SK-N-SH (cell line): ENCODE measurements at regions not wholly inside any gene's neighbourhood (a gene's known extent, or its start where the extent isn't known, plus 50 kb on each side); places are given as distances from the start of the nearest gene placed in this dataset.

Source experiments
- CTCF ChIA-PET: fragments of 300-600, 350-600 bp; formaldehyde crosslinking; extraction: SDS; loops from one replicate; lab custom pipeline; 2021; lab: Yijun Ruan, JAX
- POLR2A ChIA-PET: fragments of 350-600 bp; sonication (Branson Sonifier 250); formaldehyde crosslinking; extraction: SDS; loops from one replicate; lab custom pipeline; 2020; ENCODE audit warnings: antibody characterized with exemption, inconsistent platforms; lab: Yijun Ruan, JAX
- DNase-seq: peaks from one replicate; pipeline ENCODE4 v3.0.0; 2012
- H2AFZ ChIP-seq: fragments of 200-600 bp; sonication (generic); 2 replicates; pipeline ENCODE4 v1.8.1; 2016; ENCODE audit warnings: antibody characterized with exemption, mild to moderate bottlenecking, low read depth
- H3F3A ChIP-seq: fragments of 200-600 bp; sonication (generic); replicated peaks from 2 replicates; pipeline ENCODE3; 2016; ENCODE audit warnings: antibody characterized with exemption, mild to moderate bottlenecking; ENCODE audit not compliant: insufficient read depth
- H3K27ac ChIP-seq, 2 experiments: fragments of 200-500 bp in 1 of 2; fragments of 200-600 bp in 1 of 2; sonication (Bioruptor generic) in 1 of 2; sonication (generic), shearing (Covaris generic) in 1 of 2; 2 replicates each; pipeline versions ENCODE4 v1.5.1 to v1.6.1; 2014 to 2016; ENCODE audit warnings: low read depth in 2 of 2, inconsistent platforms in 1 of 2, low read length in 1 of 2, mild to moderate bottlenecking in 1 of 2, mixed read lengths in 1 of 2
- H3K27me3 ChIP-seq: fragments of 200-600 bp; sonication (generic), shearing (Covaris generic); 2 replicates; pipeline ENCODE4 v1.6.1; 2016; ENCODE audit warnings: mixed run types; ENCODE audit not compliant: insufficient read depth
- H3K36me3 ChIP-seq, 2 experiments: fragments of 200-500 bp in 1 of 2; fragments of 200-600 bp in 1 of 2; sonication (Bioruptor generic) in 1 of 2; sonication (generic) in 1 of 2; replicated peaks in 1 of 2; 2 replicates each; pipeline versions ENCODE3 to v1.5.1; 2014 to 2016; ENCODE audit warnings: low read length in 1 of 2, mild to moderate bottlenecking in 1 of 2; ENCODE audit not compliant: insufficient read depth in 2 of 2, control insufficient read depth in 1 of 2
- H3K4me1 ChIP-seq, 2 experiments: fragments of 200-500 bp in 1 of 2; fragments of 200-600 bp in 1 of 2; sonication (Bioruptor generic) in 1 of 2; sonication (generic), shearing (Covaris generic) in 1 of 2; 2 replicates each; pipeline versions ENCODE4 v1.5.1 to v1.6.1; 2014 to 2016; ENCODE audit warnings: low read depth in 1 of 2, low read length in 1 of 2, mixed run types in 1 of 2; ENCODE audit not compliant: insufficient read depth in 2 of 2, control insufficient read depth in 1 of 2
- H3K4me2 ChIP-seq: fragments of 200-600 bp; sonication (generic), shearing (Covaris generic); 2 replicates; pipeline ENCODE4 v1.6.1; 2017; ENCODE audit warnings: mixed run types
- H3K4me3 ChIP-seq, 2 experiments: fragments of 200-500 bp in 1 of 2; fragments of 200-600 bp in 1 of 2; sonication (Bioruptor generic) in 1 of 2; sonication (generic), shearing (Covaris generic) in 1 of 2; 2 replicates each; pipeline versions ENCODE4 v1.5.1 to v1.8.1; 2014 to 2016; ENCODE audit warnings: low read depth in 2 of 2, inconsistent platforms in 1 of 2, low read length in 1 of 2, mild to moderate bottlenecking in 1 of 2, mixed read lengths in 1 of 2, moderate library complexity in 1 of 2
- H3K79me2 ChIP-seq: fragments of 200-600 bp; sonication (generic); 2 replicates; pipeline ENCODE4 v1.8.1; 2017; ENCODE audit warnings: mild to moderate bottlenecking; ENCODE audit not compliant: insufficient read depth
- H3K9ac ChIP-seq: fragments of 200-600 bp; sonication (generic); 2 replicates; pipeline ENCODE4 v1.6.1; 2017; ENCODE audit warnings: mixed run types
- H3K9me2 ChIP-seq: fragments of 200-600 bp; sonication (generic); 2 replicates; pipeline ENCODE4 v1.6.1; 2017; ENCODE audit warnings: mixed run types
- H3K9me3 ChIP-seq: fragments of 200-600 bp; sonication (generic); 2 replicates; pipeline ENCODE4 v1.6.1; 2017; ENCODE audit warnings: mixed run types, mild to moderate bottlenecking, moderate library complexity
- H4K20me1 ChIP-seq: fragments of 200-600 bp; sonication (generic); 2 replicates; pipeline ENCODE4 v1.6.1; 2017; ENCODE audit warnings: mild to moderate bottlenecking, mixed run types; ENCODE audit not compliant: insufficient read depth
- CTCF ChIP-seq: fragments of 200-600 bp; sonication (generic); IDR thresholded peaks from 2 replicates; pipeline ENCODE4 v1.6.1; 2017; ENCODE audit warnings: antibody characterized with exemption, mild to moderate bottlenecking, moderate library complexity
- FOXM1 ChIP-seq: IDR thresholded peaks from 2 replicates; pipeline ENCODE4 v1.4.0; 2012; ENCODE audit warnings: low read depth, mild to moderate bottlenecking
- GATA2 ChIP-seq: sonication (generic); formaldehyde crosslinking; IDR thresholded peaks from 2 replicates; pipeline ENCODE4 v1.5.0; 2020; ENCODE audit warnings: mild to moderate bottlenecking, missing genetic modification reagents
- JUND ChIP-seq: IDR thresholded peaks from 2 replicates; pipeline ENCODE4 v1.4.0; 2012
- NRF1 ChIP-seq: IDR thresholded peaks from 2 replicates; pipeline ENCODE4 v1.6.1; 2012; ENCODE audit warnings: low read depth, mild to moderate bottlenecking, low read length
- POLR2AphosphoS5 ChIP-seq: IDR thresholded peaks from 2 replicates; pipeline ENCODE4 v1.6.1; 2012; ENCODE audit warnings: low read depth, low read length
- RAD21 ChIP-seq: IDR thresholded peaks from 2 replicates; pipeline ENCODE4 v1.6.1; 2012; ENCODE audit warnings: mild to moderate bottlenecking, low read length
- RCOR1 ChIP-seq: fragments of 150-350 bp; IDR thresholded peaks from 2 replicates; pipeline ENCODE4 v1.6.1; 2017; ENCODE audit warnings: antibody characterized with exemption, low read length
- REST ChIP-seq: IDR thresholded peaks from 2 replicates; pipeline ENCODE4 v1.6.1; 2012; ENCODE audit warnings: mild to moderate bottlenecking, low read depth, low read length, moderate library complexity
- RFX5 ChIP-seq: IDR thresholded peaks from 2 replicates; pipeline ENCODE4 v1.6.1; 2012; ENCODE audit warnings: mild to moderate bottlenecking, improper control_type of control experiment, low read length
- RXRA ChIP-seq: IDR thresholded peaks from 2 replicates; pipeline ENCODE4 v1.4.0; 2012; ENCODE audit warnings: low read depth, mild to moderate bottlenecking, borderline replicate concordance
- SIN3A ChIP-seq: IDR thresholded peaks from 2 replicates; pipeline ENCODE4 v1.6.1; 2012; ENCODE audit warnings: low read depth, mild to moderate bottlenecking, low read length, moderate library complexity, borderline replicate concordance
- TAF1 ChIP-seq: IDR thresholded peaks from 2 replicates; pipeline ENCODE4 v1.6.1; 2012; ENCODE audit warnings: low read depth, mild to moderate bottlenecking, low read length, moderate library complexity, borderline replicate concordance
- TCF12 ChIP-seq: IDR thresholded peaks from 2 replicates; pipeline ENCODE4 v1.4.0; 2012
- WGBS: methylation state at CpG from one replicate; pipeline ENCODE4 v1.1.6; 2017; ENCODE audit warnings: low lambda C conversion rate; 5-methylcytosine and 5-hydroxymethylcytosine counted together

GRCh38 chr4:124887739-124888138 lies 175.2 kb upstream of the ANKRD50 start (continued):
- no peak for TF ChIP-seq TCF12
- TF ChIP-seq, all 33 proteins: peak for 2

- Histone ChIP-seq H3K9me3 (no peaks in the 10 kb centered on the region), H3K4me1 (no peaks in the 10 kb centered on the region), H3K27ac (no peak overlapping the region), H2AFZ (no peak overlapping the region), H3K27me3 (no peaks in the 10 kb centered on the region), H3K4me2 (no peak overlapping the region), H3K36me3 (no peaks in the 10 kb centered on the region), H3K9ac (no peak overlapping the region), H3K79me2 (no peaks in the 10 kb centered on the region), H4K20me1 (no peaks in the 10 kb centered on the region), H3K9me2 (no peaks in the 10 kb centered on the region; the same call in 1 of the 2 replicates), H3K4me3 (no peak overlapping the region), H3F3A (no peaks in the 10 kb centered on the region)
- POLR2A ChIA-PET: no interaction called here
- CTCF ChIA-PET: no interaction called here
- WGBS: 94% methylated on average over 2 of the region's 2 CpGs
- DNase-seq: no peak
- TF ChIP-seq RAD21: no peak
- no peak for TF ChIP-seq RFX5
- TF ChIP-seq NRF1: no peak
These were observed 171.8 kb upstream of the ANKRD50 start for GRCh38 chr4:124884316-124884715.

- Histone ChIP-seq H3K9me3 (no peaks in the 10 kb centered on the region), H4K20me1 (no peaks in the 10 kb centered on the region), H3F3A (no peaks in the 10 kb centered on the region), H3K27me3 (no peaks in the 10 kb centered on the region), H3K9ac (no peak overlapping the region), H3K4me1 (no peaks in the 10 kb centered on the region), H3K27ac (no peak overlapping the region), H3K79me2 (no peaks in the 10 kb centered on the region), H3K9me2 (no peaks in the 10 kb centered on the region; the same call in 1 of the 2 replicates), H3K4me3 (no peak overlapping the region), H3K4me2 (no peak overlapping the region), H2AFZ (no peak overlapping the region), H3K36me3 (no peaks in the 10 kb centered on the region)
- no peak for TF ChIP-seq SIN3A
- TF ChIP-seq TCF12: no peak
- TF ChIP-seq REST: no peak
- TF ChIP-seq RXRA: no peak
- no peak for TF ChIP-seq RFX5
- TF ChIP-seq GATA2 (CRISPR knock-in tag): no peak
- no peak for TF ChIP-seq RCOR1
- TF ChIP-seq POLR2AphosphoS5: no peak
- no peak for TF ChIP-seq CTCF
- no peak for TF ChIP-seq NRF1
- no peak for TF ChIP-seq JUND
- TF ChIP-seq TAF1: no peak
- TF ChIP-seq FOXM1: no peak
- WGBS: 92% methylated on average over 4 of the region's 4 CpGs
- DNase-seq: no peak
- CTCF ChIA-PET: no interaction called here
- POLR2A ChIA-PET: no interaction called here
These were observed 171.1 kb upstream of the ANKRD50 start for GRCh38 chr4:124883632-124884031.
